B cell (primary cell): ENCODE measurements at regions not wholly inside any gene's neighbourhood (a gene's known extent, or its start where the extent isn't known, plus 50 kb on each side); places are given as distances from the start of the nearest gene placed in this dataset.

Experiments used
- ATAC-seq: fragments of 200-7000 bp; cut with Tn5 transposase; one replicate; pipeline ENCODE4 v1.10.0; 2021; ENCODE audit warnings: low read depth, mild to moderate bottlenecking, moderate number of reproducible peaks, moderate library complexity
- CTCF ChIA-PET: fragments of 350-600 bp; sonication (Branson Sonifier 250); formaldehyde crosslinking; loops from one replicate; lab custom pipeline; 2021; ENCODE audit warnings: antibody characterized with exemption, inconsistent platforms; lab: Charles Lee
- POLR2A ChIA-PET: fragments of 350-600 bp; sonication (Branson Sonifier 250); formaldehyde crosslinking; loops from one replicate; lab custom pipeline; 2021; ENCODE audit warnings: antibody characterized with exemption; lab: Charles Lee
- DNase-seq: peaks from one replicate; pipeline ENCODE4 v3.0.0; 2013
- H2AFZ ChIP-seq: 2 replicates; pipeline ENCODE4 v1.6.1; 2012; ENCODE audit warnings: mild to moderate bottlenecking, low read depth, low read length; ENCODE audit not compliant: insufficient read depth, poor library complexity, severe bottlenecking
- H3K27ac ChIP-seq, 2 donors: 1 replicate in 1 of 2; 2 replicates in 1 of 2; pipeline ENCODE4 v1.5.1; 2012 to 2013; ENCODE audit warnings: low read length in 2 of 2, mild to moderate bottlenecking in 2 of 2, moderate library complexity in 1 of 2
- H3K27me3 ChIP-seq, 4 experiments: fragments of 200-600 bp in 1 of 4; sonication (generic) in 1 of 4; replicated peaks in 1 of 4; 1 replicate in 2 of 4; 2 replicates in 2 of 4; pipeline versions ENCODE4 v1.6.1 to v1.7.0; 2013 to 2016; ENCODE audit warnings: low read length in 3 of 4, mild to moderate bottlenecking in 2 of 4, mixed read lengths in 1 of 4, moderate library complexity in 1 of 4; ENCODE audit not compliant: insufficient read depth in 4 of 4, control insufficient read depth in 3 of 4; ENCODE audit errors: control extremely low read depth in 1 of 4
- H3K36me3 ChIP-seq, 2 experiments: replicated peaks in 1 of 2; 1 replicate in 1 of 2; 2 replicates in 1 of 2; pipeline versions ENCODE4 v1.6.1 to v1.7.1; 2013; ENCODE audit warnings: low read length in 1 of 2; ENCODE audit not compliant: insufficient read depth in 2 of 2, control insufficient read depth in 1 of 2; ENCODE audit errors: control extremely low read depth in 1 of 2, extremely low read depth in 1 of 2
- H3K4me1 ChIP-seq, 2 donors: fragments of 200-600 bp in 1 of 2; sonication (generic) in 1 of 2; 1 replicate in 1 of 2; 2 replicates in 1 of 2; pipeline versions ENCODE4 v1.5.1 to v1.6.1; 2013 to 2017; ENCODE audit warnings: low read length in 2 of 2; ENCODE audit not compliant: control insufficient read depth in 2 of 2, insufficient read depth in 2 of 2
- H3K4me2 ChIP-seq: replicated peaks from 2 replicates; pipeline ENCODE3; 2012; ENCODE audit warnings: mild to moderate bottlenecking, low read depth, low read length; ENCODE audit not compliant: poor library complexity, severe bottlenecking
- H3K4me3 ChIP-seq, 5 experiments: fragments of 200-600 bp in 1 of 5; sonication (generic) in 1 of 5; 1 replicate in 3 of 5; 2 replicates in 2 of 5; pipeline versions ENCODE4 v1.5.1 to v1.7.0; 2011 to 2016; ENCODE audit warnings: low read length in 4 of 5, mild to moderate bottlenecking in 4 of 5, low read depth in 2 of 5, control low read depth in 1 of 5, moderate library complexity in 1 of 5; ENCODE audit not compliant: insufficient read depth in 1 of 5; ENCODE audit errors: control extremely low read depth in 1 of 5, extremely low read depth in 1 of 5
- H3K79me2 ChIP-seq: fragments of 200-600 bp; sonication (generic); one replicate; pipeline ENCODE4 v1.6.0; 2016; ENCODE audit warnings: low read length; ENCODE audit not compliant: control insufficient read depth, insufficient read depth
- H3K9ac ChIP-seq: fragments of 200-600 bp; sonication (generic); 2 replicates; pipeline ENCODE4 v1.6.1; 2017; ENCODE audit warnings: mild to moderate bottlenecking, low read length, moderate library complexity
- H3K9me3 ChIP-seq, 3 donors: one replicate each; pipeline versions ENCODE4 v1.6.1 to v1.7.1; 2013; ENCODE audit warnings: low read length in 2 of 3; ENCODE audit not compliant: control insufficient read depth in 2 of 3, insufficient read depth in 1 of 3; ENCODE audit errors: control extremely low read depth in 1 of 3
- H4K20me1 ChIP-seq: 2 replicates; pipeline ENCODE4 v1.6.0; 2012; ENCODE audit warnings: mild to moderate bottlenecking, low read length; ENCODE audit not compliant: insufficient read depth, control insufficient read depth, poor library complexity, severe bottlenecking
- H3K27ac Mint-ChIP-seq: one replicate; pipeline ENCODE4 v1.8.0; 2021; ENCODE audit warnings: mixed read lengths
- H3K27me3 Mint-ChIP-seq: one replicate; pipeline ENCODE4 v1.8.0; 2021; ENCODE audit warnings: mixed read lengths
- H3K4me1 Mint-ChIP-seq: one replicate; pipeline ENCODE4 v1.8.0; 2021; ENCODE audit warnings: mixed read lengths
- H3K4me3 Mint-ChIP-seq: one replicate; pipeline ENCODE4 v1.8.0; 2021; ENCODE audit warnings: mixed read lengths
- H3K9me3 Mint-ChIP-seq: one replicate; pipeline ENCODE4 v1.8.0; 2022; ENCODE audit warnings: mixed read lengths; ENCODE audit not compliant: insufficient read depth
- CTCF ChIP-seq: fragments of 200-600 bp; IDR thresholded peaks from one replicate; pipeline ENCODE4 v1.8.0; 2022; ENCODE audit warnings: antibody characterized with exemption, mild to moderate bottlenecking
- EZH2 ChIP-seq: IDR thresholded peaks from 2 replicates; pipeline ENCODE4 v1.6.1; 2012; ENCODE audit warnings: borderline replicate concordance, low read depth, mild to moderate bottlenecking, moderate library complexity, low read length; ENCODE audit not compliant: insufficient read depth, poor library complexity, severe bottlenecking
- WGBS: methylation state at CpG from one replicate; pipeline ENCODE4 v1.1.5; 2013; ENCODE audit warnings: missing lambda C conversion rate; ENCODE audit not compliant: insufficient coverage; 5-methylcytosine and 5-hydroxymethylcytosine counted together
- intact Hi-C: fragments of 100-400 bp; cut with micrococcal nuclease; formaldehyde crosslinking; loops from one replicate; pipeline ENCODE4 v1.10.0; 2022

GRCh38 chr5:117138523-117138922, 563.9 kb upstream of the SEMA6A start:
- Mint-ChIP-seq H3K27me3 (no peaks in the 10 kb centered on the region), H3K27ac (no peak overlapping the region), H3K4me3 (no peak overlapping the region), H3K9me3 (no peaks in the 10 kb centered on the region), H3K4me1 (no peaks in the 10 kb centered on the region)
- ChIA-PET CTCF (no interaction called here), POLR2A (no interaction called here)
- Histone ChIP-seq H4K20me1 (no peaks in the 10 kb centered on the region), H3K27ac (no peak overlapping the region), H3K36me3 (no peaks in the 10 kb centered on the region), H3K9me3 (no peaks in the 10 kb centered on the region), H3K9ac (no peak overlapping the region), H3K27me3 (no peaks in the 10 kb centered on the region), H3K4me1 (no peaks in the 10 kb centered on the region), H3K4me2 (no peak overlapping the region), H3K79me2 (no peaks in the 10 kb centered on the region), H3K4me3 (no peak overlapping the region), H2AFZ (no peak overlapping the region)
- WGBS = no CpG with 5 or more reads among the region's 3 CpGs
- intact Hi-C loops = no loop called here
- ATAC-seq (no peak), DNase-seq (no peak)
- TF ChIP-seq EZH2 = no peak
- no peak for TF ChIP-seq CTCF

GRCh38 chr5:117135851-117136250, 561.2 kb upstream of the SEMA6A start:
- Mint-ChIP-seq H3K9me3 (no peaks in the 10 kb centered on the region), H3K4me1 (no peaks in the 10 kb centered on the region), H3K27me3 (no peaks in the 10 kb centered on the region), H3K27ac (no peak overlapping the region), H3K4me3 (no peak overlapping the region)
- Histone ChIP-seq H3K4me2 (no peak overlapping the region), H3K27ac (no peak overlapping the region), H4K20me1 (no peaks in the 10 kb centered on the region), H3K9me3 (no peaks in the 10 kb centered on the region), H3K4me1 (no peaks in the 10 kb centered on the region), H2AFZ (no peak overlapping the region), H3K79me2 (no peaks in the 10 kb centered on the region), H3K4me3 (no peak overlapping the region), H3K27me3 (no peaks in the 10 kb centered on the region), H3K9ac (no peak overlapping the region), H3K36me3 (no peaks in the 10 kb centered on the region)
- ChIA-PET CTCF (no interaction called here), POLR2A (no interaction called here)
- TF ChIP-seq CTCF (no peak), EZH2 (no peak)
- no peak for ATAC-seq
- DNase-seq = no peak
- WGBS = no CpG with 5 or more reads among the region's 2 CpGs
- intact Hi-C loops = no loop called here
